ENCODE measurements at regions not wholly inside any gene's neighbourhood (a gene's known extent, or its start where the extent isn't known, plus 50 kb on each side); places are given as distances from the start of the nearest gene placed in this dataset.

GRCh38 chr14:87305345-87305744 is 687.6 kb downstream of the GALC start:
- POLR2A ChIA-PET, result no interaction called here

More at GRCh38 chr14:87305345-87305744, 687.6 kb downstream of the GALC start:
- H3K79me2 ChIP-seq (ENCODE audit: control insufficient read depth, insufficient read depth, low read length), result no peaks in the 10 kb centered on the region
- no peak overlapping the region for H3K4me2 ChIP-seq (ENCODE audit: insufficient read depth, low read length)
- H3K27ac ChIP-seq (ENCODE audit: insufficient read depth, low read depth, low read length), result no peak overlapping the region
- no peak for TF ChIP-seq POLR2A (IDR thresholded peaks at IDR 0.05; ENCODE audit: low read depth, low read length)
- no peak for TF ChIP-seq POLR2AphosphoS5 (IDR thresholded peaks at IDR 0.05; ENCODE audit: insufficient read depth, low read depth, low read length)
- TF ChIP-seq FOS (IDR thresholded peaks at IDR 0.05; ENCODE audit: borderline replicate concordance, insufficient read depth, low read length), result no peak
- TF ChIP-seq GATA2 (IDR thresholded peaks at IDR 0.05; ENCODE audit: insufficient read depth, insufficient read length, low read depth, low read length), result no peak
- no peak for TF ChIP-seq JUN (IDR thresholded peaks at IDR 0.05; ENCODE audit: borderline replicate concordance, insufficient read depth, insufficient read length, low read depth)
- no peak for TF ChIP-seq CTCF (IDR thresholded peaks at IDR 0.05; ENCODE audit: extremely low read depth in 1 of 2, insufficient read depth in 1 of 2, low read depth in 1 of 2, low read length in 2 of 2)
- TF ChIP-seq MAX (IDR thresholded peaks at IDR 0.05; ENCODE audit: insufficient read depth, insufficient read length), result no peak
- no peak for TF ChIP-seq EZH2 (IDR thresholded peaks at IDR 0.05; ENCODE audit: borderline replicate concordance, low read depth, low read length, severe bottlenecking)
- no peak for TF ChIP-seq MYC (IDR thresholded peaks at IDR 0.05; ENCODE audit: low read depth, low read length)
- H2AFZ ChIP-seq (ENCODE audit: low read depth, low read length), result no peak overlapping the region
- dilution Hi-C loops (cut with MboI; ENCODE audit: extremely low pct_ligation_motif_present, low sequenced_read_pairs), result no loop called here
- no peaks in the 10 kb centered on the region for H4K20me1 ChIP-seq (replicated peaks; ENCODE audit: control insufficient read depth, extremely low read depth, insufficient read depth, low read length)
- BruUV-seq (replicated peaks), result no TSS peak
- H3K9ac ChIP-seq (replicated peaks; ENCODE audit: extremely low read depth, insufficient read depth, low read length), result no peak overlapping the region
- FAIRE-seq, result no peak
- no peaks in the 10 kb centered on the region for H3K36me3 ChIP-seq (ENCODE audit: control insufficient read depth in 2 of 2, extremely low read depth in 1 of 2, insufficient read depth in 2 of 2, low read length in 2 of 2)
- no peaks in the 10 kb centered on the region for H3K4me1 ChIP-seq (ENCODE audit: control insufficient read depth, extremely low read depth, insufficient read depth, low read length)
- no peaks in the 10 kb centered on the region for H3K27me3 ChIP-seq (ENCODE audit: control insufficient read depth in 2 of 2, insufficient read depth in 2 of 2, low read length in 2 of 2)
- no peak for DNase-seq (ENCODE audit: low read depth, low spot score)
- no peak overlapping the region for H3K4me3 ChIP-seq (replicated peaks in 1 of 3; ENCODE audit: insufficient read depth in 1 of 3, low read depth in 1 of 3, low read length in 3 of 3)
- no peaks in the 10 kb centered on the region for H3K9me1 ChIP-seq (replicated peaks; ENCODE audit: control insufficient read depth, extremely low read depth, insufficient read depth, low read length)
- intact Hi-C loops (cut with micrococcal nuclease), result no loop called here
- CTCF ChIA-PET, result no interaction called here
- peaks cover 11% of the 10 kb centered on the region for H3K9me3 ChIP-seq (replicated peaks; ENCODE audit: control insufficient read depth, insufficient read depth, low read length)
